SU-DHL-6 (cell line): ENCODE measurements at regions not wholly inside any gene's neighbourhood (a gene's known extent, or its start where the extent isn't known, plus 50 kb on each side); places are given as distances from the start of the nearest gene placed in this dataset.

Source experiments
- EZH2phosphoT487 ChIP-seq: fragments of 200-600 bp; sonication (generic), shearing (Covaris generic); conservative IDR thresholded peaks from 2 replicates; pipeline ENCODE4 v1.6.1; 2018; ENCODE audit warnings: mild to moderate bottlenecking, antibody characterized with exemption, low read length, moderate library complexity, mixed read lengths
- TF ChIP-seq, protein P1 (sequence below): fragments of 200-600 bp; sonication (generic); IDR thresholded peaks from one replicate; pipeline ENCODE4 v1.5.1; 2017; ENCODE audit warnings: antibody characterized with exemption, mild to moderate bottlenecking, low read length, moderate library complexity; ENCODE audit not compliant: insufficient read depth, poor library complexity, severe bottlenecking

DNA sequence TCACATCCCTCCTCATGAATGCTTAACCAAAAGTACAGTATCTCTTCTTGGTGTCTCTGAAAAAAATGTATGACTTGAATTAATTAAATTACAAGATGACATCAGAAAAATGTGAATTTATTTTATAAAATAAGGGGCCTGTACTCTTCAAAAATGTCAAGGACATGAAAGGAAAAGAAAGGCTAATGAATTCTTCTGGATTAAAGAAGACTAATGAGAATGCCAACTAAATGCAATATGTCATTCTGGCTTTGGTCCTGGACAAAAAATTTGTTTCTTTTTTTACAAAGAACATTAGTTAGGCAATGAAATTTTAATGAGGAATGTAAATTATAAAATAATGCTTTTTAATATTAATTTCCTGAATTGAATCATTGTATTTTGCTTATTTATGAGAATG lies 1125.7 kb downstream of the DNAJB9 start:
- TF ChIP-seq, protein P1, sequence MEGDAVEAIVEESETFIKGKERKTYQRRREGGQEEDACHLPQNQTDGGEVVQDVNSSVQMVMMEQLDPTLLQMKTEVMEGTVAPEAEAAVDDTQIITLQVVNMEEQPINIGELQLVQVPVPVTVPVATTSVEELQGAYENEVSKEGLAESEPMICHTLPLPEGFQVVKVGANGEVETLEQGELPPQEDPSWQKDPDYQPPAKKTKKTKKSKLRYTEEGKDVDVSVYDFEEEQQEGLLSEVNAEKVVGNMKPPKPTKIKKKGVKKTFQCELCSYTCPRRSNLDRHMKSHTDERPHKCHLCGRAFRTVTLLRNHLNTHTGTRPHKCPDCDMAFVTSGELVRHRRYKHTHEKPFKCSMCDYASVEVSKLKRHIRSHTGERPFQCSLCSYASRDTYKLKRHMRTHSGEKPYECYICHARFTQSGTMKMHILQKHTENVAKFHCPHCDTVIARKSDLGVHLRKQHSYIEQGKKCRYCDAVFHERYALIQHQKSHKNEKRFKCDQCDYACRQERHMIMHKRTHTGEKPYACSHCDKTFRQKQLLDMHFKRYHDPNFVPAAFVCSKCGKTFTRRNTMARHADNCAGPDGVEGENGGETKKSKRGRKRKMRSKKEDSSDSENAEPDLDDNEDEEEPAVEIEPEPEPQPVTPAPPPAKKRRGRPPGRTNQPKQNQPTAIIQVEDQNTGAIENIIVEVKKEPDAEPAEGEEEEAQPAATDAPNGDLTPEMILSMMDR, result no peak
- no peak for TF ChIP-seq EZH2phosphoT487
